Activated CD4-positive, CD25-positive, alpha-beta regulatory T cell treated with anti-CD3 and anti-CD28 coated beads, Interleukin-2, amount 50 U/mL, for 16 hours (primary cell): ENCODE measurements at regions not wholly inside any gene's neighbourhood (a gene's known extent, or its start where the extent isn't known, plus 50 kb on each side); places are given as distances from the start of the nearest gene placed in this dataset.
"Not testable (repeated sequence)": the region's sequence is repeated elsewhere in the genome, so short reads cannot be mapped to it uniquely, and the experiment has no call there.

Source experiments
- DNase-seq: peaks from one replicate; pipeline ENCODE4 v3.0.0-alpha.2; 2020; ENCODE audit warnings: low read depth, low spot score

DNA sequence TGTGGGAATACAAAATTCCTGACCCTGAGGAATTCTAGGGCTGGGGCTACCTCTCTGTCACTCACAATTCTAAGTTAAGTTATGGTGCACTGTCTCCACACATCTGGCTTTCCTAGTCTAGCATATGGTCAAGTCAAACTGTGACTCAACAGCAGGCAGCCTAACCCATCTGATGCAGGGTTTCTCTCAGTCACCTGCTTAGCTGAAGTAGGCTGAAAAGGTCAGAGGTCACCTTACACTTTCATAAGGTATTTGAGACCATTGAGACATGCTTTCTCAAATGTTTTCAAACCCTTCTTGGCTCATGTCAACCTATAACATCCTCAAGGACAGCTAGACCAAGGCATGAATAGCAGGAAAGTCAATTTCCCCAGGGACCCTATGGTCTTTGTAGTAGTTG, 196.5 kb upstream of the STK26 start:
- DNase-seq: no peak

DNA sequence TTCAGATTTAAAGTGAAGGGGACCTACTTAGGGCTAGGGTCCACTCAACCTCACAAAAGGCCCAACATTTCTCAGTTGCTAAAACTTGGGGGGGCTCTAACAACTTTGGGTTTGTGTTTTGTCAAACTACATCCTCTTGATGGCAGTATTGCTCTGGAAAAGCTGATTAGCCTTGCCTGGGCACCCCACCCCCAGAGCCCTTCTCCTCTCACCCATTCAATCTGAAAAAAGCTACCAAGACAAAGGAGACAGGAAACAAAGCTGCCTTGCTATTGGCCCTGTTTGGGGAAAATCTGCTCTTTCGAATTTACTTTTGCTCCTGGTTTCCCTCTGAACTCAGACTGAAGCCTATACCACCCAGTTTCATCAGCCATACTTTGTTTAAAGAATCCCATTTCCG, 195.2 kb upstream of the STK26 start:
- no peak for DNase-seq

DNA sequence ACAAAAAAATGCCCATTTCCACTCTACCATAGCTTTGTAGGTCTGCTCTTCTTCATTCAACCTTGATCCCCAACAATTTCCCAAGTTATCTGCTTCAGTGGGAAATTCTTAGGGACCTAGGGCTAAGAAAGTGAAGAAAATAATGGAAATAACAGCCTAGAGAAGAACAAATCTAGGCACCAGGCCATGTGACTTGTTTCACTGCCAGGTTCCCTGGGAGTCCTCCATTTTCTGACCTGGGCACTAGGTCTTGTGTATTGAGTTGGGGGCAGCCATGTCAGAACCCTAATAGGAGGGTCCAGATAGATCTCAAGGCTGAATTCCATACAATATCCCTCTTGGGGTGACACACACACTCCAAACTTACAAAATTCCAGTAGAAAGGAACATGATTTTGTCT, 194.6 kb upstream of the STK26 start:
- no peak for DNase-seq

DNA sequence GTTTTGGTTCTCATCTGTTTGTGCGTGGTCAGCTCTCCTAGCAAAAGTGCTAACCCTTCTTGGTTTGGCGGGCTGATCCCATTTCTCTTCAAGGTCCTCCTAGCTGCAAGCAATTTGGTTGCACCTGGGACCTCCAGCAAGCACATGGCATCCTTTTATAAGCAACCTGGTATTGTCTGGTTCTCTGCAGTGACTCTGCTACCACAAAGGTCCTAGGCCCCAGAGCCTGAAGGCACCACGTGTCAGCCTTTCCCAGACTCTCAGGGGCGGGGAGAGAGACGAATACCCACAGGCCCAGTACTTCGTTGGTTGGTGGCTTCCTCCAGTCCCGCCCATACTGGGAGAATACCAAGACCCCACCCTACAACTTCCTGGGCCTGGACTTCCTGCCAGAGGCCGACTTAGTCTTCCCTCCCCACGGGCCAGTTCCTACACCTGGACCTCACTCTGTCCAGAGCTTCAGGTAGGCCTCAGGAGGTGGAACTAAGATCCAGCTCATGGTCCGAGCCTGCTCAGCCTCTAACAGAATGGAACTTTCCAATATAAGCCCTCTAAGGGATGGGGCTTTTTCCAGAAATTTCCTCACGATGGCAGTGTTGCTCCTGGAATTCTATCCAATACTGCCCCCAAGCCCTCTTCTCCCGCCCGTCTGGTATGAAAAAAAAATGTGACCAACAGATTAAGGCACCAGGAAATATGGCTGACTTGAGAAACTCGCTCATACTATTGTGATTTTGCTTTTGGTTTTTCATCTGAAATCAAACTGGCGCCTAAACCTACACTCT, 192.5 kb upstream of the STK26 start:
- no peak for DNase-seq

DNA sequence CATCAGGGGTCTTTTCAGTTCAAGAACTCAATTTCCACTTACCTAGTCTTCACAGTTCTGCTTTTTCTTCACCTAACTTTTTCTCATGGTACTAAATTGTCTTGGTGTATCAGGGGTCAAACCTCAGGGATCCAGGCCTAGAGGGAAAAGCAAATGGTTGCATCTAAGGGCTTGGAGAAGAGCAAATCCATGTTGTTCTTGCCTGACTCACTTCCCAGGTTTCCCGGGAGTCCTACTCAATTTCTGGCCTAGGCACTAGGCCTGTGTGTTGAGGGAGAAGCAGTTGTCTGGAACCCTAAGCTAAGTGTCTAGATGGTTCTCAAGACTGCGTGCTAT, 191.9 kb upstream of the STK26 start:
- DNase-seq: no peak

DNA sequence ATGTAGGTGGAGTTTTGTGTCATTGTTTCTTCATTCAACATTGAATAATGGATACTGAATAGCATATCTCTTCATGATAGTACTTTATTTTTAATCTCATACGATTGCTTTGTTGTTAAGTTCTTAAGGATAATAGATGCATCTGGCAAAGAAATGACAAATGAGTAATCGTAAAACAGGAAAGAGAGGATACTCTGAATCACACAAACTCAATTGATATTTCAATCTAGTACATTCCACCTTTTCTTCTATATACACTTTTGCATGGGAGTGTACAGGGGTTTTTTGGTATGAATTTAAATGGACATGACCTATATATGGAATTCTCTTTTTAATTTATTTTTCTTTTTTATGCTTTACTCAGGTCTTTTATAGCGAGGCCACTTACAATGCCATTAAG, 186.9 kb upstream of the STK26 start:
- no peak for DNase-seq

DNA sequence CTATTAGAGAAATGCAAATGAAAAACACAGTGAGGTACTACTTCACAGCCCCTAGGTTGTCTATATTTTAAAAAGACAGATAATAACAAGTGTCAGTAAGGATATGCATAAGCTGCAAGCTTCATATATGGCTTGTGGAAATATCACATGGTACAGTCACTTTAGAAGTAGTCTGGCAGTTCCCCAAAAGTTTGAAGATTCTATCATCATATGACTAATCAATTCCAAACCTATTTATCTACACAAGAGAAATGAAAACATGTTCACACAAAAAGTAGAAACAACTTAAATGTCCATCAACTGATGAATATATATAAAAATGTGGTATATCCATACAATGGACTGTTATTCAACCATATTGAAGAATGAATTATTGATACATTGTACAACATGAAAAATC, 185.8 kb upstream of the STK26 start:
- no peak for DNase-seq

DNA sequence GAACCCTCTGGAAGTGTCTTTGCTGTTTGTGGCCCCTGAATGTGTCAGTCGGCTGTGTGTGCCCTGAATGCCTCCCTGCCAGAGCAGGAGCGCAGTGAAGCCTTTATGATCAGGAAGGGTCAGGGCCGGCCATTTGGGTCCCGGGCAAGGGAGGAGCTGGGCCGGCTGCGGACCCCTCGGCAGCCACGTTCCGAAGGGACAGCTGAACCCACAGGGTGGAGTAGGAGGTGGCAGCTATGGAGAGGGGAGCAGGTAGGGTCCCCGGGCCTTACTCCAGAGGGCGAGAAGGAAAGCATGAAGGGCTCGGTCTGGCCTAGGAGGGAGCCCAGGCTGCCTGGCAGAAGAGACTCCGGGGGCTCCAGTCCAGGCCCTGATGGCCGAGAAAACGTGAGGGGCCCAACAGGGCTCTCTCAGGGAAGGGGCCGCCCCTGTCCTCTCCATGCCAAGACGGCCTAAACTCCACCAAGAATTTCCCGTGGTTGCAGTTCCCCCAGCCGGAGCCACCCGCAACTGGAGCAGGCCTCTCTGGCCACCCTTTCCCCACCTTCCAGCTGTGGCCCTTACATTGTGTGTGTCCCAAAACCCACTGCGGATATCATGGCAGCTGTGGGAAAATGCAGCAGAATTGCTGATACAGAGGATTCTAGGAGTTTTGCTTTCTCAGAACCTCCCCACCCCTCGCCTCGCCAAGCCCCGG, 182.2 kb upstream of the STK26 start:
- no peak for DNase-seq

DNA sequence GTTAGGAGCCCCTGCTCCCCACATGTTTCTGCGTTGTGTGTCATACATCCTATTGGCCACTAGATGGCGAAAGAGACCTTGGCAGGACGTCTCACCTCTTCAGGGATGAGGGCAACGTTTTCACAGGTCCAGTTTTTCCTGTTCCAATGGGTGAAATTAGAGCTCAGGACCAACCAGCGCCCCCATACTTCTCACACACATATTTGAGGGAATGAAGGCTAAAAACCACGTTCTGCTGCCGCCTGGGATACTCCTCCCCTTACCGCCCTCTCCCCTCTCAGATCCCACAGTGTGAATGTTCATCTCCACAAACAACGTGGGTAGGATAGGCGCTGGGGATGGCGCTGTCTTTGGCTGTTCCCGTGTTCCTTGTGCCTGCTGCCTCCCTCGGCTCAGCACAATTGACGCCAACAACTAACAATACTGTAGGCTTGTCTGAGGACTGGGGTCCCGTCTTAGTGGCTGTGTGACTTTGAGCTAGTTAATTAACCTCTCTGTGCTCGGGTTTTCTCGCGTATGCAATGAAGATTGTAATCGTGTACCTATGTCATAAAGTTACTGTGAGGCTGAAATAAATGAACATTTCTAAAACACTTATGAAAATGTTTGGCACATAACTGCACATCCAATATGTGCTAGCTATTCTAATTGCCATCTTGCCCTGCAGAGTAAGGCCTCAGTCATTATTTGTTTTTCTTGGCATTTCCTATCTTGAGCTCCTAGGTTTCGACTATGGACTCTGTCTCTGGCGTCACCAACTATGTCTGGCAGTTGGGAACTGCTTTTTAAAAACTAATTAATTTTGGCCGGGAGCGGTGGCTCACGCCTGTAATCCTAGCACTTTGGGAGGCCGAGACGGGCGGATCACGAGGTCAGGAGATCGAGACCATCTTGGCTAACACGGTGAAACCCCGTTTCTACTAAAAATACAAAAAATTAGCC, 181.3 kb upstream of the STK26 start:
- no peak for DNase-seq

DNA sequence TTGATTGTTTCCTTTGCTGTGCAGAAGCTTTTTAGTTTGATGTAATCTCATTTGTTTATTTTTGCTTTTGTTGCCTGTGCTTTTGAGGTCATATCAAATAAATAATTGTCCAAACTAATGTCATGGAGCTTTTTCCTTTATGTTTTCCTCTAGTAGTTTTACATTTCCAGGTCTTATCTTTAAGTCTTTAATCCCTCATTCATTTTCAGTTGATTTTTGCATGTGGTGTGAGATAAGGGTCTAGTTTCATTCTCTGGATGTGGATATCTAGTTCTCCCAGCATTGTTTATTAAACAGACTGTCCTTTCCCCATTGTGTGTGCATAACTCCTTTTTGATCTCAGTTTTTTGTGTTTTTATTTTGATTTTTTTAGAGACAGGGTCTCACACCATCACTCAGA, 179.1 kb upstream of the STK26 start:
- DNase-seq: no peak

DNA sequence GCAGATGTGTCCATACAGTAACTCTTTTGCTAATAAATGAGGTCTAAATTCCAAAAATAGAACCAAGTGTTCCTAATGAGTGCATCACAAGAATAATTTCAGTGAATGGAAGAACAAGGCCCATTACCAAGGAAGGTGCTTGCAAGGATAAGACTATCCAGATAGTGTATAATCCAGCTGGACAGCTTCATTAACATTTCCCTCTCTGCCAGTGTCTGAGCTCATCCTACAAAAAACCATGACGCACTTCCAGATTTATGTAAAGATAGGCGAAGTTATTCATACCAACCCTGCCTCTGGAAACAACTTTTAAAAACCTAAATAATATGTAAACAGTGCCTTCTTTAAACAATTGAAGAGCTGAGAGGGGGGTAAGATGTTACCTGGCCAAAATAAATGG, 177.9 kb upstream of the STK26 start:
- no peak for DNase-seq

DNA sequence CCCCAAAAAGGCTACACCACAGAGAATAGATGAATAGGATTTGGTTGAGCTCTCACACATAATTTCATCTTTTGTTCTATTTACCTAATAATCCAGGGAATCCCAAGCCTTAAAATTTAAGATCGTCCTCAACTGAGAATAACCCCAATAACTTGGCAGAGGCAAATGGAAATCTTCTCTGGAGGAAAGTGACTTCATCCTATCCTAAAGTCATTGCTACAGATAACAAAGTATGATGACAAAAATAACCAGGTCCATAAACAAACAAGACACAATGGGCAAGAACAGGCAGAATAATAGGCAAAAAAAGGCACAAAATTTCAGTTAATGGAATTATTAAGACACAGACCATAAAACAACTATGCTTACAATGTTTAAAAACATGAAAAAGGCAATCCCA, 177.3 kb upstream of the STK26 start:
- no peak for DNase-seq

DNA sequence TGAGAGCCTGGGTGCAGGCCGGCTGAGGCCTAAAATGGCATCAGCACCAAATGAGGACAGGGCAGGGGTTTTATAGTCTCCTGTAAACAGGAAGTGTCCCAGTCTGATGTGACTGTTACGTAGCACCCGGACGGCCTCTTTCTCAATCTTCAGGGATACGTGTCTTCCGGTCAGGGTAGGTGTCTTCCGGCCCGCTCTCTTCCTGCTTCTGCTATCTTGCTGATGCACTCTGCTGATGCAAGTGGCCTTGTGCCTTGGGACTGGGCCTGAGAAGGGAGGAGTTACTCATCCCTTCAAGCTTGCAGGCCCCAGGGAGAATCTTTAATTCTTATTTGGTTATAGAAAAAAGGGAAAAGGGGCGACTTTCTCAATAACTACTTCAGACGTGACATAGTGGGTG, 172.1 kb upstream of the STK26 start:
- DNase-seq: not testable (repeated sequence)

DNA sequence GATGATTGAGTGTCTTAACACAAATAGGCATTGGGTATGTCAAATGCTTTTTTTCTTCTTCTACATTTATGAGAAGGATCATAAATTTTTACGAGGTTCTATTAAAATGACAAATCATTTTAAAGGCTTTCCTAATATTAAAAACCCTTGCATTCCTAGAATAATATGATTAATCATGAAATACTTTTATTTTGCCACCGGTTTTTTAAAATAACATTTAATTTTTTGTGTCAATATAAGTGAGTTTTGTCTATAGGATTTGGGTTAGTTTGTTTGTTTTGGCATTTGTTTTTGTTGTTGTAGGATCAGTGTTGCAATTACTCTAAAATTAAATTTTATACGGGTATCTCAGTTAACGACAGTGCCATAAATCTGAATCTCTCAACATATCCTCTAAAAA, 169.7 kb upstream of the STK26 start:
- DNase-seq: no peak

DNA sequence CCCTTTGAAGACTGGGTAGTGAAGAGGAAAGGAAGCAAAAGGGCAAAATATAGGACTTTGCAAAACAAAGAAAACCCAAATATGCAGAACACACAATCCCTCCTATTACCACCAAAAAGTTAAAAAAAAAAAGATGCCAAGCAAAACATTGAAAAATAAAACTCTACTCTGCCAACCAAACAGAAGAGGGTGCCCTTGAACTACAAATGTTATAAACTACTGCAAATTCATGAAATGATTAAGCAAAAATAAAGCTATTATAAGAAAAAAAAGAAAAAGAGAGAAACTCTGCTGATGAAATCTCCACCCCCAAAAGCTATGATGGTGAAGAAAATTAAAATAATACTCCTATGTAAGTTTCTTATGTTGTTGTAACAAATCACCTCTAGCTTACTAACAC, 168.5 kb upstream of the STK26 start:
- DNase-seq: no peak

DNA sequence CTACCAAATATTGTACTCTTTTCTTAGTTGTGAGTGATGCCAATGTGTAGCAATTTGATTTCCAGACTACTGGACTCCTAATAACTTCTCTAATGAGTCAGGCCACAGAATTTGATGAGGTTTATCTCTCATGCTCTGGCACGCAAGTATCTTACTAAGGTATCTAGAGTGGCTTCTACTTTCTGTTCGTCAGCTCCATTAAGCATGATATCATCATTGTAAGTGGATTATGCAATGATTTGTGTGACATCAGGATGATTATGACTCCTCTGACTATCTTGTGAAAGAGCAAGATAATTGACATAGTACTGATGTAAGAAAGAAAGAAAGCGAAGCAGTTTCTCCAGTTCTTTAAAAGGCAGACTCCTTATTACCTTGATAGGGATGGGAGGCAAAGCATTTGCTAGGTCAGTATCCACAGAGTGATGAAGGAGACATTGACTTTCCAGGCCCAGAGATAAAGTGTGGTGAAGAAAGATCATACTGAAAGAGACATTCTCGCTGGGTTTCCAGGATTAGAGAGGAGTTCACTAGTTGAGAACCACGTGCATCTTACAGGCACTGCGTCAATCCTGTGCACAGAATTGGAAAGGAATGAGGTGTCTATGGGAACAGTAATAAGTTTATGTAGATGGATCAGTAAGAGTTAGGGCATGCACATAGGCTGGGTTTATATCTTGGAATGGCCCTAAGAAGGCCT, 161.9 kb upstream of the STK26 start:
- no peak for DNase-seq

DNA sequence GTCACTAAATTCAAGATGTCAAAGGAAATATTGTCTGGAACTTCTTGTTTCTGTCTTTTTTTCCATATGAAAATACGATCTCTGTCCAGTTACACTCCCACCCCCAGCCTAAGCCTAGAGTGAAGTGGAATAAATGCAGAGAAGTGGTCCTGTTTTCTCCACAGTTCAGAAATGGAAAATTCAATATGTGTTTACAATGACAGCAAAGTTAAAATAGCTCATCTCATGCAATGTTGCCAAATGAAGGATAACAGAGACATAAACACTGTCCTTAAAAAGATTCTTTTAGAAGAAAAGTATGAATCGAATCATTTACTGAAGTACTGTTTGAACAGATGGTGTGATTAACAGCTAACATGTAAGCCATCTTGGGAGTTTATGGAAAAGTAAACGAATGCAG, 160.8 kb upstream of the STK26 start:
- DNase-seq: no peak

DNA sequence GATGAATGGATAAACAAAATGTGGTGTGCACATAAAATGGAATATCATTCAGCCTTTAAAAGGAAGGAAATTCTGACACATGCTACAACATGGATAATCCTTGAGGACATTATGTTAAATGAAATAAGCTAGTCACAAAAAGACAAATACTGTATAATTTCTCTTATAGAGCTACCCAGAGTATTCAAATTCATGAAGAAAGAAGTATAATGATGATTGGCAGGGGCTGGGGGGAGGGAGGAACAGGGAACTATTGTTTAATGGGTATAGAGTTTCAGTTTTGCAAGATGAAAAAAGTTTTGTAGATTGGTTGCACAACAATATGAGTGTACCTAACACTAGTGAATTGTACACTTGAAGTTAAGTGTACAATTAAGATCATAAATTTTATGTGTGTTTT, 153.9 kb upstream of the STK26 start:
- DNase-seq: no peak

DNA sequence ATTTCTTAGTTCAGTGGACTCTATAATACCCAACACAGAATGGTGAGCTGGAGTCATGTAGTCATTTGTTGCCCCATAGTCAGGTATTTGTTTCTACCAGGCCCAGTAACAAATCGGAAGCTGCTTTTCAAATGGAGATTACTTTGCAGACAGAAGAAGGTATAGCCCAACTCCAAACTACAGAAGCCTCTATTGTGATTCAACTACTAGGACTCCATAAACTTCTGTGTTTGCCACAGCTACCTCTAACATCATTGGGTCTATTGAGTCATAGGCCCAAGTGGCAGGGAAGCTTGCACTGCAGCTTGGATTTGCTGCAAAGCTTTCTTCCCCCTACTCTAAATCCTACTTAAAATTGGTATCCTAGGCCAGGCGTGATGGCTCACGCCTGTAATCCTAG, 148.8 kb upstream of the STK26 start:
- no peak for DNase-seq

DNA sequence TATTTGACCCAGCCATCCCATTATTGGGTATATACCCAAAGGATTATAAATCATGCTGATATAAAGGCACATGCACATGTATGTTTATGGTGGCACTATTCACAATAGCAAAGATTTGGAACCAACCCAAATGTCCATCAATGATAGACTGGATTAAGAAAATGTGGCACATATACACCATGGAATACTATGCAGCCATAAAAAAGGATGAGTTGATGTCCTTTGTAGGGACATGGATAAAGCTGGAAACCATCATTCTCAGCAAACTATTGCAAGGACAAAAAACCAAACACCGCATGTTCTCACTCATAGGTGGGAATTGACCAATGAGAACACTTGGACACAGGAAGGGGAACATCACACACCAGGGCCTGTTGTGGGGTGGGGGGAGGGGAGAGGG, 147.3 kb upstream of the STK26 start:
- not testable (repeated sequence) for DNase-seq

DNA sequence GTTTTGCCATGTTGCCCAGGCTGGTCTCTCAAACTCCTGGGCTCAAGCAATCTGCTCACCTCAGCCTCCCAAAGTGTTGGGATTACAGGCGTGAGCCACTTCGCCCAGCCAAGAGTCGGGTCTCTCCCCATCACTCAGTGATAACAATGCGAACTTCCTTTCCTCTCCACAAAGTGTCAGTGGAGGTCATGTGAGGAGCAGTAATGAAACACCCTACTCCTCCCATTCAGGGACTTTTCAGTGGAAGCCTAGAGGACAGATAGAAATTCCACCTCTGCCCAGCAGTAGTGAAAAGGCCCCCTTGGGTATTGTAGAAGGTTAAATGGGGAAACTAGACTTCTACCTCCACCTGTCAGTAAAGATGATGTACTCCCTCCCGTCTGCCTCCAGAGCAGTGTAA, 141.9 kb upstream of the STK26 start:
- no peak for DNase-seq

DNA sequence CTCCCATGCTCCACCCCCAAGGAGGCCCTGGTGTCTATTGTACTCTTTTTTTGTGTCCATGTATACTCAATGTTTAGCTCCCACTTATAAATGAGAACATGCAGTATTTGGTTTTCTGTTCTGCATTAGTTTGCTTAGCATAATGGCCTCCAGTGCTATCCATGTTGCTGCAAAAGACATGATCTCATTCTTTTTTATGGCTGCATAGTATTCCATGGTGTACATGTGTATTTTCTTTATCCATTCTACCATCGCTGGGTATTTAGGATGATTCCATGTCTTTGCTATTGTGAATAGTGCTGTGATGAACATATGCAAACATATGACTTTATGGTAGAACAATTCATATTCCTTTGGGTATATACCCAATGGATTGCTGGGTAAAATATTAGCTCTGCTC, 138.1 kb upstream of the STK26 start:
- not testable (repeated sequence) for DNase-seq
